CD4-positive, alpha-beta T cell treated with Interleukin-4 for 4 hours (primary cell): ENCODE measurements at regions not wholly inside any gene's neighbourhood (a gene's known extent, or its start where the extent isn't known, plus 50 kb on each side); places are given as distances from the start of the nearest gene placed in this dataset.

Experiments
- DNase-seq: peaks from one replicate; pipeline ENCODE4 v3.0.0-alpha.2; 2020

DNA sequence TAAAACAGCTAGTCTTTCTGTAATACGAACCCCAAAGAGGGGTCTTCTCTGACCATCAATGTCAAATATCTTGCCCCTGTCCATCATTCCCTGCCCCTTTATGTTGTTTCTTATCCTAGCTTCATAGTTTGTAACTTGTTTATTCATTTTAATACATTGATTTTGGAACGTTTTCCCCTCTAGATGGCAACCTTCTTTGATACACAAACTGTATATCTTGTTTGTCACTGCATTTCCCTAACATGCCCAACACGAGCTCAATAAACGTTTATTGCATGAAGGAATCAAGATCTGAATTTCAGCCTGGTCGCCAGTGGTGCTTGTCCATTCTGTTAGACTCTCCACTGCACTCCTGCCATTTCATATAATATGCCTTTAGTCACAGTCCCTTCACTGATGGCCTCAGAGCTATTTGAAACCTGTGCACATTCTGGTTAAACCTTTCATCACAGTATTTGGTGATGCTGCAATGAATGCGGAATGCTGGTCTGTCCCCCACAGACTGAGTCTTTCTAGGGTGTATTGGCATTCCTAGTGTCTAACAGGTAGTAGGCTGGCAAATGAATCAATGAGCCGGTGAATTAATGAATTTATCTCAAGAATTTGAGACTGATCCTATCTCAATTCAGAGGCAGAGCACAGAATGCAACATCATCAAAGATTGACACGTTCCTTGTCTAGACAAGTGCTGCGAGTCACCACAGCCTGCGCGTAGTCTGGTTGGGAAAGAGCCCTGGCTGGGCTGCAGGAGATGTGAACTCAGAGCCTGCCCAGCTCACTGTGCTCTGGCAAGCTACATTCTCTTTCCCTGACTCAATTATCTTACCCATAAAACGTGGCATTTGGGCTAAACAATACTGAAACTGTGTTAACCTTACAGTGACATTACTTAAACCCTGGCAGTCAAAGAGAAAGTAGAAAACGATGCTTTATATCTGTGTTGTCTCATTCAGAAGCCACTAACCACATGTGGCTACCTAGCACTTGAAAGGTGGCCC is 55.2 kb upstream of the FRMD4A start:
- peak; percentile 7 for DNase-seq

- DNase-seq = no peak
Measured at GRCh38 chr10:14384915-14385314, 54.2 kb upstream of the FRMD4A start.

- DNase-seq = no peak
Measured at GRCh38 chr10:14384116-14384730, 53.5 kb upstream of the FRMD4A start.

DNA sequence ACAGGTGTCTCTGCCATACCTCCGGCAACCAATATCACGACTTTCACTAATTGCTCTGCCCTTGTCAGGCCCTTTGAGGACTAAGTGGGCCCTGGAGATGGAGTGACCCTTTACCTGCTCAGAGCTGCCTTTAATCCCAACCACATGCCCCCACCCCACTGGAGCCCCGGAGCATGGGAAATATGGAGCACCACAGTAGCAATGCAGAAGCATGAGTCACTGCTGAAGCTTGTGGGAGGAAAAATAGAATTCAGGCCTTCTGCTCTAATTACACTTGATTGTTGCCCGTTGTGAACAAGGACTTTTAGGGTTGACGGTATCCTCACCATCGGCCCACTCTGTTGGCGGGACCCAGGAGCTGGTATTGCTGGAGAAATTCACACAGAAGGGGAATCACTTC is 52.5 kb upstream of the FRMD4A start:
- no peak for DNase-seq

DNA sequence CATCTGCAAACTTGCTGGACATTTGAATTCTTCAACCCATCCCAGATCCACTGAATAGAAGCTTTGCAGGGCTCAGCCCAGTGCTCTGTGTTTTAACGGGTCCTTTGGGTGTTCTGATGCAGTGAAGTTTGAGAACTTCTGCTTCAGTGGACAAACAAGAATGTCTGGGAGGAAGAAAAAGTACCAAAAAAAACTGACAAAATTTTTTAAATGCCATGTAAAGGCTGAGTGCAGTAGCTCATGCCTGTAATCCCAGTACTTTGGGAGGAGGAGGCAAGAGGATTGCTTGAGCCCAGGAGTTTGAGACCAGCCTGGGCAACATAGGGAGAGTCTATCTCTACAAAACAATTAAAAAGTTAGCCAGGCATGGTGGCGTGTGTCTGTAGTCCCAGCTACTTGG is 51.8 kb upstream of the FRMD4A start:
- no peak for DNase-seq

GRCh38 chr10:14382022-14382421 is 51.3 kb upstream of the FRMD4A start:
- DNase-seq = peak; percentile 61

- DNase-seq = no peak
Measured at GRCh38 chr10:14381475-14381874, 50.8 kb upstream of the FRMD4A start.

- DNase-seq = no peak
Measured at GRCh38 chr10:14380746-14381145, 50.0 kb upstream of the FRMD4A start.
